Mesothelial cell of epicardium (in vitro differentiated cells): ENCODE measurements at regions not wholly inside any gene's neighbourhood (a gene's known extent, or its start where the extent isn't known, plus 50 kb on each side); places are given as distances from the start of the nearest gene placed in this dataset.

Experiments used
- DNase-seq, 2 experiments: peaks; one replicate each; pipeline ENCODE4 v3.0.0; 2021; ENCODE audit warnings: low spot score in 2 of 2; ENCODE audit not compliant: unreplicated experiment in 2 of 2
- H3K27ac Mint-ChIP-seq: 2 replicates; pipeline ENCODE4 v1.8.0; 2021; ENCODE audit warnings: mixed read lengths
- H3K27me3 Mint-ChIP-seq: 2 replicates; pipeline ENCODE4 v1.8.0; 2021; ENCODE audit warnings: low read depth, mixed read lengths
- H3K36me3 Mint-ChIP-seq: 2 replicates; pipeline ENCODE4 v1.8.0; 2021; ENCODE audit warnings: mixed read lengths
- H3K4me1 Mint-ChIP-seq: 2 replicates; pipeline ENCODE4 v1.8.0; 2021; ENCODE audit warnings: mixed read lengths
- H3K4me3 Mint-ChIP-seq: 2 replicates; pipeline ENCODE4 v1.8.0; 2021; ENCODE audit warnings: mild to moderate bottlenecking, moderate library complexity, mixed read lengths
- H3K9me3 Mint-ChIP-seq: 2 replicates; pipeline ENCODE4 v1.8.0; 2021; ENCODE audit warnings: mixed read lengths
- TF ChIP-seq, protein P1 (sequence below): fragments of 200-600 bp; sonication (generic); IDR thresholded peaks from one replicate; pipeline ENCODE4 v1.5.0; 2021; ENCODE audit warnings: antibody characterized with exemption; ENCODE audit not compliant: unreplicated experiment

DNA sequence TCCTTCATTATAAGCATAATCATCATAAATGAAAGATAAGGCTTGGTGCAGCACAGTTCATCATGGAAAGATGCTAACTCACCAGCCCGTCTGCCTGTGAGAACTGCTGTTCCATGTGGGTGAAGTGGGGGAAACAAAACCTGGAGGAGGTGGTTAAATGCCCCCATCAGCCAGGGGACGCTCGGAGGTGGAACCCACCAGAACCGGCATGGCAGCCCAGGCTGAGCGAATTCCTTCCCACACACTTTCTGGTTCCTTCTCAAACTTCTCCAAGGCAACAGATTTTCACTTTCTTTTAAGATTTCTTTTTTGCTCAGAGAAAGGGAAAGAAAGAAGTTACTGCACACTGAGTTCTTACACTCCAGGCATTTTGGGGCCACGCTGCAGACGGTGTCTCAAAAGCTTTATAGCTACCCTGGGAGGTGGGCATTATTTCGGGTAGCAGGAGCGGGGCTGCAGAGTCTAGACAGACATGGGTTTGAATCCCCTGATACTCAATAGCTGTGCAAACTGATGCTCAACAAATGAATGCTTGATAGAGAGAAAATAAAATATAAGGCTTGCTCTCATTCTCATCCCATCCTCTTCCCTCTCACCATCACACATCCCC is 190.7 kb downstream of the BCL11B start:
- TF ChIP-seq, protein P1, sequence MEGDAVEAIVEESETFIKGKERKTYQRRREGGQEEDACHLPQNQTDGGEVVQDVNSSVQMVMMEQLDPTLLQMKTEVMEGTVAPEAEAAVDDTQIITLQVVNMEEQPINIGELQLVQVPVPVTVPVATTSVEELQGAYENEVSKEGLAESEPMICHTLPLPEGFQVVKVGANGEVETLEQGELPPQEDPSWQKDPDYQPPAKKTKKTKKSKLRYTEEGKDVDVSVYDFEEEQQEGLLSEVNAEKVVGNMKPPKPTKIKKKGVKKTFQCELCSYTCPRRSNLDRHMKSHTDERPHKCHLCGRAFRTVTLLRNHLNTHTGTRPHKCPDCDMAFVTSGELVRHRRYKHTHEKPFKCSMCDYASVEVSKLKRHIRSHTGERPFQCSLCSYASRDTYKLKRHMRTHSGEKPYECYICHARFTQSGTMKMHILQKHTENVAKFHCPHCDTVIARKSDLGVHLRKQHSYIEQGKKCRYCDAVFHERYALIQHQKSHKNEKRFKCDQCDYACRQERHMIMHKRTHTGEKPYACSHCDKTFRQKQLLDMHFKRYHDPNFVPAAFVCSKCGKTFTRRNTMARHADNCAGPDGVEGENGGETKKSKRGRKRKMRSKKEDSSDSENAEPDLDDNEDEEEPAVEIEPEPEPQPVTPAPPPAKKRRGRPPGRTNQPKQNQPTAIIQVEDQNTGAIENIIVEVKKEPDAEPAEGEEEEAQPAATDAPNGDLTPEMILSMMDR, result no peak
- peaks cover 29% of the 10 kb centered on the region for H3K9me3 Mint-ChIP-seq
- no peaks in the 10 kb centered on the region for H3K36me3 Mint-ChIP-seq
- H3K4me1 Mint-ChIP-seq, result no peaks in the 10 kb centered on the region
- H3K27me3 Mint-ChIP-seq, result peaks cover 6% of the 10 kb centered on the region
- DNase-seq, result no peak
- no peak overlapping the region for H3K4me3 Mint-ChIP-seq
- no peak overlapping the region for H3K27ac Mint-ChIP-seq

DNA sequence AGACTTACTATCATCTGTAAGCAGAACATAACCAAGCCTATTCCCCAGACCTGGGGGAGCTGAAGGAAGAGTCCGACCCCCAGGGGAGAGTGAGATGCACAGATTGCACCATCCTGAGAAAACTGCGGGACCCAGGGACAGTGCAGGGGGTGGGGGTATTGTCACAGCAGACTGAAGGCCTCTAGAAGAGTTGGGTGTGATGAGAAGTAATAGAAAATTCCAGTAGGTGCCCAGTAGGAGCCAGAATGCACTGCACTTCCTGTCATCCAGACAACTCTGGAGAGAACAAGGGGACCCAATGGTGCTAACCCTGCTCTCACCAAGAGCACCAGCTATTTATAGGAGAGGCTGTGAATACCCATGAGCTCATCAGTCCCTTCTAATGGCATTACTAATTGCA is 190.1 kb downstream of the BCL11B start:
- no peak overlapping the region for H3K4me3 Mint-ChIP-seq
- TF ChIP-seq, protein P1, result no peak
- DNase-seq, result no peak
- no peaks in the 10 kb centered on the region for H3K36me3 Mint-ChIP-seq
- H3K27me3 Mint-ChIP-seq, result peaks cover 2% of the 10 kb centered on the region
- no peak overlapping the region for H3K27ac Mint-ChIP-seq
- no peaks in the 10 kb centered on the region for H3K4me1 Mint-ChIP-seq
- peaks cover 29% of the 10 kb centered on the region for H3K9me3 Mint-ChIP-seq

DNA sequence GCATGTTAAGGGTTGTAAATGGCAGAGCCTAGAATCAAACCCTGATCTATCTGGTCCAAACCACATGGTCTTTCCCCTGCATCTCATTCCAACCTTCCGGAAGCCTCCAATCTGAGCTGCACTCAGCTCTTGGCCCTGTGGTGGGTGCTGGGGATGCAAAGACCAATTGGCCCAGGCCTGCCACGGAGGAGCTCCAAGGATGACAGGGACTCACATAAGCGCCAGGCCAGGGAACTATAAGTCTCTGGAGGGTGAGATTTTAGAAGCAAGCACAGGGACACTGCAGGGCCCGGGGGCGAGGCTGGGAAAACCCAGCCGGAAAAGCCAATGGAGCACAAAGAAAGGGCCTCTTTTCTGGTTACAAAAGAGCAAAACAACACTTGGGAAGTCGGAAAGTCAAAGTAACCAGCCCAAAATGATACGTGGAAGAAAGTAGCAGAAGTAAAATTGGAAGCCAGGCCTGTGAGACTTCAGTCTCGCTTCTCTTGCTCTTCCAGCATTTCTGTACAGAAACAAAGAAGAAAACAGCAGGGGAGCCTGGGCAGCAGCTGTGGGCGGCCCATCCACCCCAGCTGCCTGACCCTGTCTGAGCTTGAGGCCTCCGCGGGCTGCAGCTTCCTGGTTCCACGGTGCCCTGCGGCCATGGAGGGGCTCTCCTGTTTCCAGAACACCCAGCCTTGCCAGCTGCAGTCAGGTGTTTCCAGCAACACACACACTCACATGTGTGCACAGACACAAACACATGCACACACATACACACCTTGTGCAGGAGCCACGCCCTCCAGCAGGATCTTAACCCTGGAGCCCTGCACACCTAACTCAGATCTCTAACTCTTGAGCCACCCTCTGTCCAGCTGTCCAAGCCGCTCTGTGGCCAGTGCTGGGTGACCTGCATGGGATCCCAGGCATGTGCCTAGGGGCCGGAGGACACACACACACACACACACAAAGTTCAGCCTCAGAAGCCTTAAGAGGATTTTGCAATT is 178.2 kb downstream of the BCL11B start:
- Mint-ChIP-seq H3K4me1 (peaks cover 6% of the 10 kb centered on the region), H3K4me3 (no peak overlapping the region), H3K9me3 (peaks cover 14% of the 10 kb centered on the region), H3K27me3 (no peaks in the 10 kb centered on the region), H3K36me3 (peaks cover 2% of the 10 kb centered on the region), H3K27ac (no peak overlapping the region)
- TF ChIP-seq, protein P1, result no peak
- DNase-seq, result no peak

DNA sequence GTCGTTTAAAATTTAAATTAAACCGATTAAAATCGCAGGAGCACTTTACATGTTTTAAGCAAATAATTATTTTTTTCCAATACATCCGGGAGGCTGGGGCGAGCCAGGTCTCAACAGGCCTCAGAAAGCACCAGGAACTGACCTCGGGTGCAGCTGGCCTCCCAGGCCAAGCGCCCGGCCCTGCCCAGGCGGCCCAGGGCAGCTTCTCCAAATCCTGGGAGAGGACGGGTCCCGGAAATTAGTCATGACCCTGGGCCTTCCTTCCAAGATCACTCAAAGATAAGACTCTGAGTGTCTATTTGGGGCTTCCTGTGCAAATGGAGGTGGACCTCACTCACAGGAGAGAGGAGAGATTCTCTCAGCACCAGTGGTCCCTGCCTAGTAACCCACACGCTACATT is 177.1 kb downstream of the BCL11B start:
- Mint-ChIP-seq H3K27me3 (no peaks in the 10 kb centered on the region), H3K9me3 (peaks cover 9% of the 10 kb centered on the region), H3K4me1 (peaks cover 13% of the 10 kb centered on the region), H3K4me3 (no peak overlapping the region), H3K36me3 (peaks cover 2% of the 10 kb centered on the region), H3K27ac (no peak overlapping the region)
- TF ChIP-seq, protein P1, result no peak
- no peak for DNase-seq

DNA sequence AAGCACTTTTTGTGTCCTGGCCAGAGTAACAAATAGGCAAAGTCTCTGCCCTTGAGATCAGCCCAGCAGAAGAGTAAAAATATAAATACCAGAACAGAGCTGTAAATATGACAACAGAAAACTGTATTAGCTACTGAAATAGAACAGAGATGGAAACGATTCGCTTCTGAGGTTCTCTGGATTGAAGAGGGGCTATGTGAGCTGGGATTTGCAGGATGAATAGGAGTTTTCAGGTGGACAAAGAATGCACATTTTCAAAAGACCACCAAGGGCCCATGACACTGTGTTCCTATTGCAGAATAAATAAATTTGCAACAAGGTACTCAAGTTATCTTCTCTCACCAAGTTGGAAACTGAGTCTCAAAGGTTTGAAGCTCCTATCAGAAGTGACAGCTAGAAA is 176.6 kb downstream of the BCL11B start:
- Mint-ChIP-seq H3K27ac (no peak overlapping the region), H3K4me3 (no peak overlapping the region), H3K27me3 (no peaks in the 10 kb centered on the region), H3K9me3 (peaks cover 9% of the 10 kb centered on the region), H3K36me3 (peaks cover 2% of the 10 kb centered on the region), H3K4me1 (peaks cover 17% of the 10 kb centered on the region)
- TF ChIP-seq, protein P1, result no peak
- no peak for DNase-seq
